GM21528 (cell line): ENCODE measurements at regions not wholly inside any gene's neighbourhood (a gene's known extent, or its start where the extent isn't known, plus 50 kb on each side); places are given as distances from the start of the nearest gene placed in this dataset.

Experiments
- ATAC-seq: cut with Tn5 transposase; IDR thresholded peaks from one replicate; pipeline ENCODE4 v1.9.1; 2021; ENCODE audit warnings: mild to moderate bottlenecking, moderate library complexity; ENCODE audit not compliant: unreplicated experiment, low FRiP score

DNA sequence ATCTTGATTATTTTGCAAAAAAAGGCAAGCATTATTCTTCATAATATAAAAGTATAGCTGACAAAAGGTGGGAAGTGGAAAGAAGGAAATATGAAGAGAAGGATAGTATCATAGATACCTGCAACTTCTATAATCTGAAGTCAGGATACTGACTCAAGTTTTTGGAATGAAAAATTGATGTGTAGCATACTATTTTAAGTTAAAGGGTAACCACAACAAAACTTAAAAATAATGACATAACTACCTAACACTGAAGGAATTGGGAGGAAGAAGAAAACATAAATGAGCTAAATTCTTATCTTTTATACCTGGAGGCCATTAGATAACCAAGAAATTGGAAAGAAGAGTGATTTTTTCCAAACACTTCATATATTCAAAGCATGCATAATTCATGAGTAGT lies 51.8 kb upstream of the TLE1 start:
- no peak for ATAC-seq

DNA sequence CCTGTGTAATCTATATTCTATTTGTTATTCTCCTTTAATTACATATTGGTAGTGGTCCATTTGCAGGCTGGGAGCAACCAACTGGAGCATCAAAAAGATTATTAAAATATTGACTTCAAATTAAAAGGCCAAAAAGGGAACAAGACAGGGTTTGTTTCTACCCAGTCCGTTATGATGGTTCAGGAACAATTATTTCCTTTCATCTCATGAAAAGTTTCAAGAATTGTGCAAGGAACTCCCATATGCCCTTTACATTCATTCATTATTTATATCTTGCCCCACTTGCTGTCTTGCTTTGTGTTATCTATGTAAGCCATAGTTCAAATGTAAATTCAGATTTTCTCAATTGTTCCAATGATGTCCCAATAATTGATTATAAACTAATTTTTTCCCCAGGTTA lies 58.7 kb upstream of the TLE1 start:
- ATAC-seq: no peak

DNA sequence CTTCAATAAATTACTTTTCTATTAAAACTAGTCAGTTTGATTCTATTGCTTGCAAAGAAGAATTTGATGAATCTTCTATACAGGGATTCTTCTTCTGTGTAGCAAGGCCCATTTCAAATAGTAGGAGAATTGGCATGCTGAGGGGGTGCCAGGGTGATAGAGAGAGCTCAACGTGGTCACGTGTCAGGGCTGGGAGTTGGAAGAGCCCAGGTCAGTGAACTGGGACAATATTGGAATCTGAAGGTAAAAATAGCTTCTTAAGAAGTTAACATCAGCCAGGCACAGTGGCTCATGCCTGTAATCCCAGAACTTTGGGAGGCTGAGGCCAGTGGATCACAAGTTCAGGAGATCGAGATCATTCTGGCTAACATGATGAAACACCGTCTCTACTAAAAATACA lies 64.1 kb upstream of the TLE1 start:
- ATAC-seq: no peak

DNA sequence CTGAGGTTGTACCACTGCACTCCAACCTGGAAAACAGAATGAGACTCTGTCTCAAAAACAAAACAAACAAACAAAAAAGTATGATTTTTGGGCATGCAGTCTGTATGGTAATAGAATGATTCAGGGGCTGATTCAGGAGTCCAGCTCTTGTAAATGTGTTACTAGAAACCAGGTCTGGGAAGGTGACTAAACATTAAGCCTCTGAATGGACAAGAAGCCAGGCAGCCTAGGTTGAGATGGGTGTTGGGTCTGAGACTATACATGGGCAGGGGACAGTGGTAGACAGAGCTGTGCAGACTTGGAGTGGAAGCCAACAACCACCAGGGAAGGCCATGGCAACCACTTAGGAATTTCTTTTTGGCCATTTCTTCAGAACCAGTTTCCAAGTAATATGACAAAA lies 64.9 kb upstream of the TLE1 start:
- ATAC-seq: no peak

DNA sequence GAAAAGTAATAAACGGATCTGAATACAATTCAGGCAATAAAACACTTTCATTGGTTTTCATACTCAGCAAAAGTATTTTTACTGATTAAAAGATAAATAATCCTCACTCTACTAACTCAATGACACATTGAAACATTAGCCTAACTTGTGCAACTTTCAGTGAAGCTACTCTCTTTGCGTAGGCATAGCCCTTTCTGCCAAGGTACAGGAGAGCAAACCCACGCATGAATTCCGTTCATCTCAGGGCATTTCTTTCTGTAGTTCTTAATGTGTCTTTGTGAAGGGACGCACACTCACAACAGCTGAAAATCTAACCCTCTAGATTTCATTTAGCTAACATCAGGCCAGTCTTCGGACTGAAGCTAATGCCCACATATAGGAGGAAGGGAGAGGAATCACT lies 66.4 kb upstream of the TLE1 start:
- ATAC-seq: no peak

DNA sequence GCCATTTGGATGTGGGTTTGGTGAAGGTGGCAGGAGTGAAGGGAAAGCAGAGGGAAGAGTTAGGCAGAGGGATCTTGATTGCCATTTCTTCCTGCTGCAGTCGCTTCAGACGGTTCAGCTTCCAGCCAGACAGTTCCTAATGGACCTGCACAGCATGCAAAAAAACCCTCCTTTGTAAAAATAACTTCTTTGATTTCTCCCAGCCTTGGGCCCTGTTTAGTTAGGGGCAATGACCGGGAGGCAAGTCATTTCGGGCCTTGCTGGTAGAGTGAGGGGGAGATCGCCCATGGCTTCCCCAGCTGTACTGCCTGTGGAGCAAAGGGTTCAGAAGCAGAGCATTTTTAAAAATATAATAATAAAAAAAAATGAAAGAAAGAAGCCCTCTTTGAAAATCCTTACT lies 67.2 kb upstream of the TLE1 start:
- no peak for ATAC-seq

DNA sequence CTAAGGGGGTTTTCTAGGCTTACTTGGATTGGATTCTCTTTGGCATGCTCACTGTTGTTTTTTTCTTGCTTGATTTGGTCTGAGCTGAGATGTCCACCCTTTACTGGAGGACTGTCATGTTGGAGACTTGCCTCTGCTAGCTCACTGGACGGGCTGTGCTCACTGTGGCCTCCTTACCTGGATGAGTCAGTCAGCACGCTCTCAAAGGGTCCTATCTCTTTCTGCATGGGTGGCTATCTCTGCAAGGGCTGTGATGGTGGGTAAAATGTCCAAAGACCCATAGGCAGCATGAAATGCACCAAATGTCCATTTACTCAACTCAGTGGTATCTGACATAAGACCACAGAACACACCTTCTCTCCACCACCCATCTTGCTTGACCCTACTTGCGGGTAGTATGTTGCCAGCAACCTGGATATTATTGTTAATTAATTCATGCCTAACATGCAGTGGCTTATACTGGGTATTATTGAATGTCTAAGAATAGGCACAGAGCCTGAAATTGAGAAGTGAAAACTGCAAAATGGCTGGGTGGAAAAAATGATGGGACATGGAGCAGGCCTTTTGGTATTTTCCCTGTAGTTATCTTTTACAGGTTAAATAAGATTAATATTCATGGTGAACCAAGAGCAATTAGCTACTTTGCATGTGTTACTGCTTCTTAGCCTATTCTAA lies 68.9 kb upstream of the TLE1 start:
- no peak for ATAC-seq

DNA sequence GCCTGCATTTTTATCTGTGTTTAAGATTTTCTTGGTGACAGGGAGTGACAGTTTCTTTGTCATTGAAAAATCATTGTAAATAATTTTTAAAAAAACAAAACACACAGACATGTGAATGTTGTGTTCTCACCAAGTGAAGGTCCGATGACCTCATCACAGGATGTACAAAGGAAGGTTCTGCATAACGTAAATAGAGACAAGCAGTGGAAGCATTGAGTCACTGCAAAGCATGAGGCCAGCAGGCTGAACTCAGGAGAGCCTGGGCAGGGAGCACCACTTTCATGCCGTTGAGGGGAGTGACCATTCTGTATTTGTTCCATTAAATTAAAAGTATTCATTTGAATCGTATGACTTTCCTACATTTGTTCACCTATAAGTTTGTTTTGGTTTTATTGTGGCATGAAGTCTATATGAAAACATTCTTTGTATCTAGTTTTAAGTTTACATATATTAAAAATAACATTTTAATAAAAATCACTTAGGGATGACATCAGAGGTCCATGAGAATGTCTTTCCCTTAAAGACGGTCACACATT lies 70.4 kb upstream of the TLE1 start:
- no peak for ATAC-seq

DNA sequence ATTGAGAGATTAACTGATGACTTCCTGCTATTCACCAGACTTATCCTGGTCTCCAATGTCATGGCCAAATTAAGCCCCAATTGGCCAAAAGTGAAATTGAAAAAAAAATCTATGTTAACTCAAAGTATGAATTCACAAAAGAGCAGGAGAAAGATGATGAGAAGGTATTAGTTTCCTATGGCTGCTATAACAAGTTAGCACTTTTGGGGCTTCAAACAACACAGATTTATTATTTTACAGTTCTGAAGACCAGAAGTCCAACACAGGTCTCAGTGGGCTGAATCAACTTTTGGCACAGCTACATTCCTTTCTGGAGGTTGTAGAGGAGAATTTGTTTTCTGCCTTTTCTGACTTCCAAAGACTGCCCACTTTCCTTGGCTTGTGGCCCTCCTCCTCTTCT lies 78.6 kb upstream of the TLE1 start:
- no peak for ATAC-seq

DNA sequence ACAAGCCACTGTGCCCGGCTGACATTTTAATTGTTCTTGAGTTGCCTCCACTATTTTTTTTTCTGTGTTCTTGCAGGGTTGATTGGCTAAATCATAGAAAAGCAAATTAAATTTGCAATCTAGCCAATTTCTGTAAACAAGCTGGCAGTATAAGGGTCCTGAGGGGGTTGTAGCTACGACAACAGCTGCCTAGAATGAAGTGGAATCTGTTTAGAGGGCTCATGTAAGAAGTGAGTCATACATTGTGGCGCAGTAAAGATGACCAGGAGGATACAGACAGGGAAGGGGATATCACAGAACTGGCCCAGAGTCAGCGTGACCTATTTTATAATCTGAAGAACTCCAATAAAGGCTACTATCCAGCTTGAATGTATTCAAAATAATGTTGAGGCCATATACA lies 82.2 kb upstream of the TLE1 start:
- no peak for ATAC-seq

DNA sequence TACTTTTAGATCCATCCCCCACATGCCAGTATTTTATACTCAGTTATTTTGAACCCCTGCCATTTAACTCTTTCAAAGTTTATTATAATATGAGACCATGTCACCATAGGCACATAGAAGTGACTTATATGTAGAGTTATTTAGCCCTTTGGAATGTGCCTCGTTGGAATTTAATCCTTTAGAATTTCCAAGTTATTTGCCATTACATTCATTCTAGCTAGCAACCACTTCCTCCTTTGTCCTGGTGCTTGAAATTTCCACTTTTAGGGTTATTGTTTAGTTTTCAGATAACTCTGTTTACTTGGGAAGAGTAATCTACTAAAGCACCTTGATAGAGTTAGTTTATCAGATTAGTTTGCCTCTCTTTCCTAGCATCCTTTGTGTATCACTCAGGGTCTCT lies 82.8 kb upstream of the TLE1 start:
- ATAC-seq: no peak

DNA sequence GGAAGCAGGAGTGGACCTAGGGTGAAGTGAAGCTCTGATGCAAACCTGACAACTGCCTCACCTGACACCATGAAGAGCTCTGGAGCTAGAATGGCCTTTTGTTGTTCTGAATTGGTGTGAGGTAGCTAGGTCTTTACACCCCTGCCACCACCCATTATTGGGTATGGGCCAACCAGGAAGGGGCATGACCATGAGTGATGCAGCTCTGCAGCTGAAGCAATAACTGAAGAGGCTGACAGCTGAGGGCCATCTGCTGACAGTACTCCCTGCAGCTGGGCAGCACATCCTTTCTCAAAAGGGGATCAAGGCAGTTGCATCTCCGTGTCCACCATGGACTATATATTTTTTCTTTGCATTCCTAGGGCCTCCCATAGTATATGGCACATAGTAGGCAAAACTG lies 87.0 kb upstream of the TLE1 start:
- no peak for ATAC-seq

DNA sequence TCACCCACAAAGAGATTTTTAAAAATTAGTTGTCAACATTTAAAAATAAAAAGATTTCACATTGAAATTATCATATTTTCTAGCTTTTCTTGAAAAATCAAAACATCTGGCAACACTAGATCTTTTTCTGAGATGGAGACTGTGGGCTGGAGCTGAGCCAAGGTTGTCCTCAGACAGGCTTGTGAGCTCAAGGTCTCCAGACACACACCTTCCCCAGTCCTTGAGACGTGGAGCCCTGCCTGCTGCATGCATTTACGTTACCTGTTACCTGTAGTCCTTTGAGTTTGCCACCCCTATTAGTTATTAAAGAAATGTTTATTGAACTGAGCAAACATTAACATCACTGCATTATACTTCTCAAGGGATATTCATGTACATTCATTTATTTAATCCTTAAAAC lies 87.5 kb upstream of the TLE1 start:
- ATAC-seq: no peak

DNA sequence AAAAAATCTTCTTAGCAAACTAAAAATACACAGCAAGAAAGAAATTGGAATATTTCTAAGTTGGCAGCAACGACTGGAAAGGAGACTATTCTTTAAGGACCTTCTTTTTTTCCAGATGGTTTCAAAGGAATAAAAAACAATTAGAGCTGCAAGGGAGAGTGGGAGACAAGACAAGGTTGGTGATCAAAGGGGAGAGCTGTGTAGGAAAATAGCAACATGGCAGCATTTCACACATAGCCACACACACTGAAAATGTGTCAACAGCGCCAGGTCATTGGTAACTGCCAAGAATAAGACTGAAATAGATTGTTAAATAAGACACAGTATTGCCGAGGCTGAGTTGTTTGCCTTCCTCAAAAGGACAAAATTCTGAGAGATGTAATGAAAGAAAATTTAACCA lies 88.1 kb upstream of the TLE1 start:
- no peak for ATAC-seq

DNA sequence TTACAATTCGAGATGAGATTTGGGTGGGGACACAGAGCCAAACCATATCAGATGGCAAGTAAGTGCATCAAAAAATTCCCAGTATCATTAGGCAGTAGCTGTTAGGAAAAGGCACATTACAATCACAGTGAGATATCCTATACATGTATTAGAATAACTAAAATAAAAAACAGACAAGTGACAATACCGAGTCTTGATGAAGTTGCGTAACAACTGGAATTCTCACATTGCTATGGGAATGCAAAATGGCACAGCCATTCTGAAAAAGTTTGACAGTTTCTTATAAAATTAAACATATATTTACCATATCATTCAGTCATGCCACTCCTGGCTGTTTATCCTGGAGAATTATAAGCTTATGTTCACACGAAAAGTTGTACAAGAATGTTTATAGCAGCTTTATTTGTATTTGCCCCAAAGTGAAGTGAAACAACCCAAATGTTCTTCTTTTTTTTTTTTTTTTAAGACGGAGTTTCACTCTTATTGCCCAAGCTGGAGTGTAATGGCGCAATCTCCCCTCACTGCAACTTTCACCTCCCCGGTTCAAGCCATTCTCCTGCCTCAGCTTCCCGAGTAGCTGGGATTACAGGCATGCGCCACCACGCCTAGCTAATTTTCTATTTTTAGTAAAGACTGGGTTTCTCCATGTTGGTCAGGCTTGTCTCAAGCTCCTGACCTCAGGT lies 93.1 kb upstream of the TLE1 start:
- ATAC-seq: no peak

DNA sequence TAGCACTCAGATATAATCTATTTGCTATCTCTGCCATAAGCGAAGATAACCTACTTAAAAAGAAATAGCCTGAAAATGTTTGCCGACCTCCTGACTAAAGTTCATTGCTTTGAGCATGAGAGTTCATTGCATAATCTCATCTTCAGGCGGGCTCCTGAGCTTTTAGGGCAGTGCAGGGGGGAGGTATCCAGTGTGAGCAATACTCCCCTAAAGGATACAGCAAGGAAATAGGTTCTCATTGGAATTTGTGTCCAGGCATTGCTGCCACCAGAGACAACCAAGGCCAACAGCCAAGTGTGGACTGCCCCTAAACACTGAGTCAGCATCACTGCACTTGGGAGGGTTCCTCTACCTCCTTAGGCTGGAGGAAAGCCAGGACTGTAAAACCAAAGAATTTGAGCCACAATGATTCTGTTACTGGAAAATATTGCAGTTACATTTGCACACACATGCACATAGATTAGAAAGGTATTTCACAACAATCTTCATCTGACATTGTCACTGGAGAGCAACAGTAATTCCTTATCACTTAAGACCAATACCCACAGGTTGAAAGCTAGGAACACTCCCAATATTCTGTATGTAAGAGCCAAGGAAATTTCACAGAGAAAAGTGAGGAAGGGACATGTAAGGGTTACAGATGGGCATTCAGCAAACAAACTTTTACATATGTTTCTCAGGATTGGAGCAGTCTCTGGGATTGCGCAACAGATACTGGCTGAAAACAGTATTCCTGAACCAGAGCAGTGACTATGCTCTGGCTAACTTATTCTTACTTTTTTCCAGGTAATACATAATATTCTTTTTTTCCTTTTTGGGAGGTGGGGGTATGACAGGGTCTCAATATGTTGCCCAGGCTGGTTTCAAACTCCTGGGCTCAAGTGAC lies 98.6 kb upstream of the TLE1 start:
- no peak for ATAC-seq

DNA sequence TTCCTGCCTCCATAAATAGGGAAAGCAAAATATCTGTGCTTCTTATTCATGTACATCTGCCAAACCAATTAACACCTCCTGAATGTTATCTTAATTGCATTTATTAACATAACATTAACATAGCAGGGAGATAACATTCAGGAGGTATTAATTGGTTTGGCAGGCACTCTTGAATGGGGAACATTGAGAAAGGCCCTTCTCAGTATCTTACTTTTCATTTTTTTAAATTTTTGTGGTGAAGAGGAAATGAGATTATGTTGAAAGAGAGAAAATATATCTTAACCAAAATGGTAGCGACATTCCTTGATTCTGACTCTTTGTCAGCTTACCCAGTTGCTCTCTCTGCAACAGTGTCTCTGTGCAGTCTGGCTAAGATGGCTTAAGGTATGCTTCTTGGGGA lies 100.4 kb upstream of the TLE1 start:
- no peak for ATAC-seq

DNA sequence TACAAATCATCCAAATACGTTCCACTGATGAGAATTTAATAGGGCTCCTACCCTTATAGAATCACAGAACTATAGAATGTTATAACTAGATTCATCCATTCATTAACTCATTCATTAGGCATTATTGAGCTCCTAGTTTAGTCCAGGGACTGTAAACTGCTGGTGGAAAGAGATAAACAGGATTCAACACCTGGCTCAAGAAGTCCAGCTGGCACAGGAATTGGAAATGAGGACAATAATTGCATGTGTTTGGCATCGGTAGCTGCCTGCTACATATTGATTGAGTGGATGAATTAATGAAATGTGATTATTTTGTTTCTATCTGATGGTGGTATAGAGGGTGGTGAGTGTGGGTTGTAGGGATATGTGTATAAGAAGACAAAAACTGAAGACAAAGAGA lies 100.8 kb upstream of the TLE1 start:
- no peak for ATAC-seq

DNA sequence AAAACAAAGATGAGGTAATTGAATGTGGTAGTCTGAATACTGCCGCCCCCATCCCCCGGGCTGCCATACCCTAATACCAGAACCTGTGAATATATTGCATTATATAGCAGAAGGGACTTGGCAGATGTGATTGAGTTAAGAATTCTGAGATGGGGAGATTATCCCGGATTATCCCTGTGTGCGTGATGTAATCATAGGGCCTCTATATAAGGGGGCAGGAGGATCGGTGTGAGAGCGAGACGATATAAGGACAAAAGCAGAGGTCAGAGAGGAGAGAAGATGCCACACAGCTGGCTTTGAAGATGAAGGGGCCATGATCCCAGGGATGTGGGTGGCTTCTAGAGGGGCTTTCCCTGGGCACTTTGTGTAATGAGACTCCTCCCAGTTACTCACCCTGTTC lies 101.7 kb upstream of the TLE1 start:
- ATAC-seq: no peak

DNA sequence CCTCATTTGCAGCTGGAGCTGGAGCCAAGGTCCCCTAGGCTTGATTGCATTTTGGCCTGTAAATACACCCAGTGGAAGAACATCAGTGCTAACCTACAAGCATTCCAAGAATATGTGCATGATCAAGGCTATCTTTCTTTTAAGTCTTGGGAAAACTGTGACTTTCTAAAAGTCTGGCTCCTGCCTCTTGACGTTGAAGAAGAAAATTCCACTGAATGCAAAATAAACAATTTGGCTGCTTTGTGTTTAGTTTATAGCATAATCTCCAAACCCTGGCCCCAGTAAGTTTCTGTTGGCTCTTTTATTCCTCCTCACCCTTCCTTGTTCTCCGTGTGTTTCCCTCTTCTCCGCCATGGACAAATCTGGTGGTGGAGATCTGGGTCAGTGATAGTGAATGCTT lies 109.3 kb upstream of the TLE1 start:
- ATAC-seq: no peak

DNA sequence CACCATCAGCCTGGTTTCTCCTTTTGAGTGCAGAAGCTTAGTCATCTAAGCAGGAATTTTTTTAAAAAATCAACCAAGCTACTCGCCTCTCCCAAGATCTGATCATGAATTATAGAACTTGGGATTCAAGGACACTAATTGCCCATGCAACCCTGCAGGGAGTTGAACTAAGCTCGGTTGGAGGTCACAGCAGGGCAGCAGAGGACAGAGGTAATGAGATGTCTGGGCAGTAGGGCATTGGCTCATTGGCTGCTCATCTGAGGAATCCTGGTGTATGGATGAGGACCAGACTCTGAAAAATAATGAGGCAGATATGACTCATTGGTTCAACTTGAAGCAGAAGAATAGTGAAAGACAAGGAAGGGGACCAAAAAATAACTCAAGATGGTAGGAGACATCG lies 111.8 kb upstream of the TLE1 start:
- no peak for ATAC-seq
